ENCODE measurements at regions not wholly inside any gene's neighbourhood (a gene's known extent, or its start where the extent isn't known, plus 50 kb on each side); places are given as distances from the start of the nearest gene placed in this dataset.

GRCh38 chr21:41671859-41672542 is 94.9 kb downstream of the RIPK4 start:
- DNase-seq (ENCODE audit: extremely low read depth, low read depth), result no peak

DNA sequence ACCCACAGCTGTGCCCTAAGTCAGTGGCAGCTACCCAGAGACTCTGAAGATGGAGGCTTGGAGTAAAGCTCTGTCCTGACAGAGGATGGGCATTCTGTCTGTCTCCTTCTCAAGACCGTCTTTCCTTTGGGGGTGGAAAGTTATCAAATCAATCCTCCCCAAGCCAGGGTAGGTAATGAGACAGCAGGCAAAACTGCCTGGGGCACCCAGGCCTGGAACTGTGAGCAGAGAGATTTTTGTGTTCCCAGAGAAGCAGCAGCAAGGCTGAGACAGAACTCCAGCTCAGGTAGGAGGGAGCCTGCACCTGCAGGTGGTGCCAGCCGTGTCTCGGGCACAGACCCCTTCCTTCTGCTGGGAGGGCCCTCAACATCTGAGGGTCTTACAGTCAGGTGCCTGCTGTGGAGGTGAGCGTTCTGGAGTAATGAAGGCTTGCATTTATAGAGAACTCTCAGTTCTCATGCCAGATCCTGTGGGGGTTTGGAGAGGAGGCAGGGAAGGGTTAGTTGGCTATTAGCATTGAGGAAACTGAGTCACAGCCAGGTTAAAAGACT is 95.6 kb downstream of the RIPK4 start:
- DNase-seq (ENCODE audit: extremely low read depth, low read depth), result no peak

- no peak for DNase-seq (ENCODE audit: extremely low read depth, low read depth)
Observed at GRCh38 chr21:41670056-41670805, 96.6 kb downstream of the RIPK4 start.

GRCh38 chr21:41669533-41669830 is 97.4 kb downstream of the RIPK4 start:
- DNase-seq (ENCODE audit: extremely low read depth, low read depth), result no peak

DNA sequence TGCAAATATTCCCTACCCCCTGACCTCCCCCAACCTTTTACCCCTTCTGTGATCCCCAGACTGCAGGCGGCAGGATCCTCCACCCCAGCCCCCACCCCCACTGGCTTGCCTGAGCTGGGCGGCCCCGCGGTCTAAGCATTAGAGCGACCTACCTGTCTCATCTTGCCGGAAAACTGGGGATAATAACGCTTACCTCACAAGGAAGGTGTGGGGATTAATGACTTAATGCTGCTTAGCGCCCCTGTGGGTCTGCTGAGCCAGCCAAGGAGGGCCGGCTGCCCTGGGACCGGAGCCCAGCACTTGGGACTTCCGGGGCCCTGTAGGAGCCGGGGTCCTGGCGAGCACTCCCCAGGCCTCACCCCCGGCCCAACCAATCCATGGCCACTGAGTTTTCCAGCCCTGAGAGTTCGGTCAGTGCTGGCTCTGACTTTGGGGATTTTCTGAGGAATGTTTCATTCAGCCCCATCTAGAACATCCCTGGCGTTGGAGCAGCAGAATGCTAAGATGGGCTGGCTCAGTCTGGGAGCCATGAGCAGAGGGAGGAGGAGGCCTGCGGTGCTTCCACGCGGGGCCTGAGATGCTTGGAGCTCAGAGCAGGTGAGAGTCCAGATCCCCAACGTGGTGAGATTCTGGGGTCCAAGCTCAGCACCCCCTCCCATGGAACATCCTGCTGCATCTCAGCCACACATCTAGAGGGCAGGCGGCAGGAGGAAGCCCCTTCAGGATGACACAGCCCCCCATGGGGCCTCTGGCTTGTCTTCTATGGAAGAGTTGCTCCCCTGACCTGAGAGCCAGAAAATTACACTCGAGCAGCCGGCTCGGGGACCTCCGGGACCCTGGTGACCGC is 97.9 kb downstream of the RIPK4 start:
- no peak for DNase-seq (ENCODE audit: extremely low read depth, low read depth)

DNA sequence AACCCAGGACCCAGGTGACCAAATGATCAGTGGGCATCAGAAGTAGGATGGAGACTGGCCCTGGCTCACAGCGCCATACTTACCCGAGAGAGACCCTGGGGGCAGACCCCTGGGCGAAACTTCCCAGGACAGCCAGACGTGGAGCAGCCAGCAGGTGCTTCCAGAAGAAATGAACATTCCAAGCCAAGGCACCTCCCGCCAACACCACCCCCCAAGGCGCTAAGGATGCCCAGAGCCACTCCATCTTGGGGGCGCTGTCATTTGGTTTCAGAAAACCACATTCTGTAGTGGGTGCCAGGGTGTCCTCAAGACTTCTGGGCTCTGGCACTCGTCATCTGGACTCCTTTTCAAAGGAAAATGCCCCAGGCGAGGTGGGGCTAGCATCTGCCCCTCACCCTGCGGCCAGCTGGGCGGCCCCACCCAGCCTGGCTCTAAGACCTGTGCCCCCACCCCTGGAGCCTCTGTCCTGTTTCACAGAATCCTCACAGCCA is 98.8 kb downstream of the RIPK4 start:
- no peak for DNase-seq (ENCODE audit: extremely low read depth, low read depth)

DNA sequence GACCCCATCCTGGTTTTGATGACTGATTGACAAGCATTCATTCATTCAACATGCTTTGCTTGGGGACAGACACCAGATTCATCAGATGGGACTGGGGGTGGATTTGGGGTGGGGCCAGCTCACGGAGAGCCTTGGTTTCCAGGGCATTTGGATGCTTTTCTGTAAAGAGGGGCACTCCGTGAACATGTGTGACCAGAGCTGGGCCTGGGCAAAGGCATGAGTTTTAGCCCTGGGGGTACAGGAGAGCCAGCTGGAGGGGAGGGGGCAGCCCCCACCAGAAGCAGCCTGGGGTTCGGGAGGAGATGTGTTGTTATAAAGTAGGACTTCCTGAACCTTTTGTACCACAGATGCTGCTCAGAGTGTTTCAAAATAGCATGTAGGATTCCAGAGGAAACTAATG is 99.7 kb downstream of the RIPK4 start:
- DNase-seq (ENCODE audit: extremely low read depth, low read depth), result no peak

GRCh38 chr21:41666641-41667081 is 100.2 kb downstream of the RIPK4 start:
- no peak for DNase-seq (ENCODE audit: extremely low read depth, low read depth)

- DNase-seq (ENCODE audit: extremely low read depth, low read depth), result no peak
Observed at GRCh38 chr21:41665766-41666595, 100.9 kb downstream of the RIPK4 start.

DNA sequence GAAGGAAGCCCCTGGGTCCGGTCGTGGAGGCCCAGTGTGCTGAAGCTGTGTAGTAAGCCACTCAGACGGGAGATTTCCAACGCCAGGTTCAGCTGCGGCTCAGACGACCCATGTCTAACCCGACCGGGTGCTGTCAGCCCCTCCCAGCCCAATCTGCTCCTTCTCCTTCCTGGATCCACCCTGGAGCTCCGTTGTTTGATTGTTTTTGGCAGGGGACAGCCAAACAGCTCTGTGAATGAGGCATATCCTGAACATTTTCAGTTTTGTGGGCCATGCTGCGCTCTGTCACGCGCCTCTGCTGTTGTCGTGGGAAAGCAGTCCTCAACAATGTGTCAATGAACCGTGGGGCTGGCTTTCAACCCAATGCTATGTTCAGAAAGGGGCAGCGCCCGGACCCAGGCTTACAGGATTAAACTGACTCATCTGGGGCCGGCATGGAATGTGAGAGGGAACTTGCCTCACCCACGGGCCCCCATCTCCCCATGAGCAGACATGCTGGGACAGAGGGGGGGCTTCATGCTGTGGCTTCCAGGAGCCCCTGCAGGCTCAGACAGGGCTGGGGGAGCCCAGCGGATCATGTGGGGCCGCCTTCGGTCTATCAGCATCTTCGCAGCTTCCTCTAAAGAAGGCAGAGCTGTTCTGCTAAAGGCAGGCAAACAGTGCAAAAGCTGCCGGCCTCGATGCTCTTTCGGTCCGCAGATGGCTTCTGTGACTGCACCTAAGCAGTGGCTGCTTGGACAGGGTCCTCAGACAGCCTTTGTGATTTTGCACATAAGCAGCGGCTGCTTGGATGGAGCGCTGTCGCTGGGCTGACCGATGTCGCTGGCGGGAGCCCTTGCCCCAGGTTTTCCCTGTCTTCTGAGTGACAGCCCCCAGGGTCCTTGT is 101.7 kb downstream of the RIPK4 start:
- no peak for DNase-seq (ENCODE audit: extremely low read depth, low read depth)

- DNase-seq (ENCODE audit: extremely low read depth, low read depth), result no peak
Observed at GRCh38 chr21:41663805-41664788, 102.8 kb downstream of the RIPK4 start.

DNA sequence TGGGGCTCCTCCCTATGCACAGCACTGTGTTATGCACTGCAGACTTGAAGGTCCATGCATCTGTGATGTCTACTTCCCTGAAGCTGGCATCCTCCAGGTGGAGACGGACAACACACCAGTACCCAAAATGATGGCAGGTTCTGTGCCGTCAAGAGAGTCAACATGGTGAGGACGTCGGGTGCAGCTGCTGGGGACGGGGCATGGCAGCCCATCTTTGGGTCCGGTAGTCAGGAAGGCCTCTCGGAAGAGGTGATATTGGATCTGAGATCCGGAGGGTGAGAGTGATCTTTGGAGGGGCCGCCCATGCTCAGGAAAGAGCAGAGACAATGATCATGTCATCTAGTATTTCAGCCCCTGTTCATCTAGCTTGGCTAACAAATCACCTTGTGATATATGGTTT is 104.1 kb downstream of the RIPK4 start:
- no peak for DNase-seq (ENCODE audit: extremely low read depth, low read depth)

- DNase-seq (ENCODE audit: extremely low read depth, low read depth), result no peak
Observed at GRCh38 chr21:41662161-41662560, 104.7 kb downstream of the RIPK4 start.

- no peak for DNase-seq (ENCODE audit: extremely low read depth, low read depth)
Observed at GRCh38 chr21:41660748-41661147, 106.1 kb downstream of the RIPK4 start.

DNA sequence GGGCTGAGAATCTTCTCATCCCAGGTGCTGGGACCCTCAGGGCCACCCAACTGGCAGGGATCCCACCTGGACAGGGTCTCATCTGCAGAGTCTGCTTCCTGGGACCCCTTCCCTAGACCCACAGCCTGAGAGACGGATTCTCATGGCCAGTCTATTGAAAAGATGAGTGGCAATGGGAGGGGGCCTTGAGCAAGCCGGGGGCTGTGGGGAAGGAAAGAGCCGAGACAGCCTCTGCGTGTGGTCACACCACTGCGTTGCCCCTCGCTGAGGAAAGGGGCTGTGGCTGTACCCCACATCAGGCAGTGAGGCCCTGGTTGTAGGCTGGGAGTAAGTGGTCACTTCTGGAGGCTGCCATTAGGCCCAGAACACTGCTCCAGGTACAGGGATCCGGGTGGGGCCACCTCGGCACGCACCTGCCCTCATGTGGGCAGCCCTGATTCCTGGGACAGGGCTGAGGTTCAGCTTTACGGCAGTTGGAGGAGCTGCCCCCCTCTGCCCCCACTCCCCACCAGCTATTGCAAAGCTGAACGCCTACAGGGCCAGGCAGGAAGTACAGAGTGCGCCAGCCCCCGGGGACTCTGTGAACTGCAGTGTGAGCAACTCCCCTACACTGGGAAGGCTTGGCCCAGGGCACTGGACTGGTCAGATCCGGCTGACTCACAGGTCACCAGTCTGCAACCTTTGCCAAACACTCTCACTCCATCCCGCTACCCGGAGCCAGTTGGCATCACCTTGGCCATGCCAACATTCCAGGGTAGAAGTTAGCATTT is 106.9 kb downstream of the RIPK4 start:
- no peak for DNase-seq (ENCODE audit: extremely low read depth, low read depth)

DNA sequence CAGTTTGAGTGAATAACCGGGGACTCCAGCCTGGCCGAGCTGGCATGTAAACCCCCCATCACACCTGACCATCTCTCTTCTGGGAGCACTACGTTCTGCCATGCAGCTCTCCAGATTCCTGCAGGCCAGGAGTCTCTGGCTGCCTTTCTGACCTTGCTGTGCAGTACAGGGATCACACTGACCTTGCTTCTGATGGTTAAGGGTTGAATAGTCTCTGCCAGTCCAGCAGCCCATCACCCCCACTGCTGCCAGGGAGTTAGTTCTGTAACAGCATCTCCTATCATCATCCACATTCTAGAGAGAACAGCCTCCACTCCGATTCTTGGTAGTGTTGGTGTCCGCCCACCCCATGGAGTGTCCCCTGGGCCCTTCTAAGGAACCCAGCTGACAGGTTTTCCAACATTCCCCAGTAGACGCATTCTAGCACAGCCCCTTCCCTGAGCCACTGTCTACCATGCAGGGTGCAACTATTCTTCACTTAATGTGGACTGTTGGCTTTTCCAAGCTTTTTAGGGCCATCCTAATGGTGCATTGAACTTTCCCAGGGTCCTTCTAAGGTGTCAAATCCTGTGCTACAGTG is 109.8 kb downstream of the RIPK4 start:
- DNase-seq (ENCODE audit: extremely low read depth, low read depth), result no peak

- no peak for DNase-seq (ENCODE audit: extremely low read depth, low read depth)
Observed at GRCh38 chr21:41655259-41655658, 111.6 kb downstream of the RIPK4 start.
